Loucy (cell line): ENCODE measurements at regions not wholly inside any gene's neighbourhood (a gene's known extent, or its start where the extent isn't known, plus 50 kb on each side); places are given as distances from the start of the nearest gene placed in this dataset.

ENCODE experiments used
- CTCF ChIP-seq: fragments of 200-600 bp; sonication (generic); conservative IDR thresholded peaks from 2 replicates; pipeline ENCODE4 v1.5.1; 2014; ENCODE audit warnings: mild to moderate bottlenecking, antibody characterized with exemption, low read length
- EZH2phosphoT487 ChIP-seq: fragments of 200-600 bp; IDR thresholded peaks from 2 replicates; pipeline ENCODE4 v1.6.1; 2018; ENCODE audit warnings: antibody characterized with exemption, mild to moderate bottlenecking, moderate library complexity, borderline replicate concordance

- TF ChIP-seq CTCF (no peak), EZH2phosphoT487 (no peak)
Observed at GRCh38 chr10:128734161-128734560, 607.9 kb upstream of the MKI67 start.
